Neural progenitor cell (in vitro differentiated cells): ENCODE measurements at regions not wholly inside any gene's neighbourhood (a gene's known extent, or its start where the extent isn't known, plus 50 kb on each side); places are given as distances from the start of the nearest gene placed in this dataset.

Experiments used
- DNase-seq: peaks from one replicate; pipeline ENCODE4 v3.0.0-alpha.2; 2016; ENCODE audit warnings: low spot score
- H2AFZ ChIP-seq: fragments of 200-600 bp; sonication (generic); replicated peaks from 2 replicates; pipeline ENCODE4 v1.6.1; 2016; ENCODE audit warnings: antibody characterized with exemption
- H3F3A ChIP-seq: fragments of 200-600 bp; sonication (generic); 2 replicates; pipeline ENCODE4 v1.6.1; 2016; ENCODE audit warnings: antibody characterized with exemption, low read depth
- H3K27ac ChIP-seq: fragments of 200-600 bp; sonication (generic); 2 replicates; pipeline ENCODE4 v1.5.1; 2016; ENCODE audit warnings: mild to moderate bottlenecking
- H3K27me3 ChIP-seq: fragments of 200-600 bp; sonication (generic); 2 replicates; pipeline ENCODE4 v1.6.1; 2016; ENCODE audit warnings: mild to moderate bottlenecking, moderate library complexity
- H3K36me3 ChIP-seq: fragments of 200-600 bp; sonication (generic); 2 replicates; pipeline ENCODE4 v1.5.1; 2016
- H3K4me1 ChIP-seq: fragments of 200-600 bp; sonication (generic); 2 replicates; pipeline ENCODE4 v1.6.1; 2016; ENCODE audit warnings: mixed run types
- H3K4me2 ChIP-seq: fragments of 200-600 bp; sonication (generic); 2 replicates; pipeline ENCODE4 v1.6.1; 2016
- H3K4me3 ChIP-seq: fragments of 200-600 bp; sonication (generic); 2 replicates; pipeline ENCODE4 v1.5.1; 2016
- H3K79me2 ChIP-seq: fragments of 200-600 bp; sonication (generic); 2 replicates; pipeline ENCODE4 v1.6.1; 2016; ENCODE audit warnings: low read depth
- H3K9ac ChIP-seq: fragments of 200-600 bp; sonication (generic); 2 replicates; pipeline ENCODE4 v1.6.1; 2016
- H3K9me3 ChIP-seq: fragments of 200-600 bp; sonication (generic); 2 replicates; pipeline ENCODE4 v1.5.1; 2016; ENCODE audit warnings: low read depth
- H4K20me1 ChIP-seq: fragments of 200-600 bp; sonication (generic); 2 replicates; pipeline ENCODE4 v1.6.1; 2016; ENCODE audit warnings: low read depth
- H3K27ac Mint-ChIP-seq: 3 replicates; pipeline ENCODE4 v1.8.0; 2021; ENCODE audit warnings: mixed read lengths
- H3K27me3 Mint-ChIP-seq: 2 replicates; pipeline ENCODE4 v1.8.0; 2022; ENCODE audit warnings: low read depth, mild to moderate bottlenecking, inconsistent platforms, moderate library complexity, mixed read lengths; ENCODE audit not compliant: insufficient read depth
- H3K36me3 Mint-ChIP-seq: 3 replicates; pipeline ENCODE4 v1.8.0; 2021; ENCODE audit warnings: mixed read lengths
- H3K4me1 Mint-ChIP-seq: 3 replicates; pipeline ENCODE4 v1.8.0; 2021; ENCODE audit warnings: mixed read lengths
- H3K4me3 Mint-ChIP-seq: 3 replicates; pipeline ENCODE4 v1.8.0; 2021; ENCODE audit warnings: mild to moderate bottlenecking, moderate library complexity, mixed read lengths
- H3K9me3 Mint-ChIP-seq: 3 replicates; pipeline ENCODE4 v1.8.0; 2020; ENCODE audit warnings: mixed read lengths
- CTCF ChIP-seq: fragments of 200-600 bp; sonication (generic); IDR thresholded peaks from 2 replicates; pipeline ENCODE4 v1.5.1; 2017; ENCODE audit warnings: antibody characterized with exemption, mild to moderate bottlenecking
- EZH2 ChIP-seq: fragments of 200-600 bp; sonication (generic); IDR thresholded peaks from 2 replicates; pipeline ENCODE4 v1.6.1; 2017; ENCODE audit warnings: antibody characterized with exemption, mild to moderate bottlenecking, moderate library complexity
- EZH2phosphoT487 ChIP-seq: fragments of 200-600 bp; sonication (generic); IDR thresholded peaks from 2 replicates; pipeline ENCODE4 v1.6.1; 2017; ENCODE audit warnings: antibody characterized with exemption

DNA sequence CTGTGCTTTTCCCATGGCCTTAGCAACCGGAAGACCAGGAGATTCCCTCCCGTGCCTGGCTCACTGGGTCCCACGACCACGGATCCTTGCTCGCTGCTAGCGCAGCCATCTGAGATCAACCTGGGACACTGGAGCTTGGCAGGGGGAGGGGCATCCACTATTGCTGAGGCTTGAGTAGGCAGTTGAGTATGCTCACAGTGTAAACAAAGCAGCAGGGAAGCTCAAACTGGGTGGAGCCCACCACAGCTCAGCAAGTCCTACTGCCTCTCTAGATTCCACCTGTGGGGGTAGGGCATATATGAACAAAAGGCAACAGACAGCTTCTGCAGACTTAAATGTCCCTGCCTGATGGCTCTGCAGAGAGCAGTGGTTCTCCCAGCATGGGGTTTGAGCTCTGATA is 697.0 kb downstream of the SORCS1 start:
- H2AFZ ChIP-seq, result peak overlapping the region; percentile 26
- TF ChIP-seq CTCF (no peak), EZH2 (no peak), EZH2phosphoT487 (no peak)
- no peak for DNase-seq

GRCh38 chr10:106457522-106457921 is 707.0 kb downstream of the SORCS1 start:
- Histone ChIP-seq H3K4me3 (no peak overlapping the region), H3K79me2 (no peaks in the 10 kb centered on the region), H2AFZ (no peak overlapping the region), H3K4me2 (no peak overlapping the region), H3K36me3 (no peaks in the 10 kb centered on the region), H3F3A (no peaks in the 10 kb centered on the region), H3K27me3 (no peaks in the 10 kb centered on the region), H3K4me1 (no peaks in the 10 kb centered on the region), H4K20me1 (no peaks in the 10 kb centered on the region), H3K27ac (no peak overlapping the region), H3K9me3 (no peaks in the 10 kb centered on the region), H3K9ac (no peak overlapping the region)
- no peak for TF ChIP-seq EZH2phosphoT487
- no peak for TF ChIP-seq CTCF
- TF ChIP-seq EZH2, result no peak
- no peak for DNase-seq
- peaks cover 3% of the 10 kb centered on the region for H3K27me3 Mint-ChIP-seq
- no peaks in the 10 kb centered on the region for H3K9me3 Mint-ChIP-seq
- no peak overlapping the region for H3K4me3 Mint-ChIP-seq
- no peaks in the 10 kb centered on the region for H3K36me3 Mint-ChIP-seq
- peaks cover 4% of the 10 kb centered on the region for H3K4me1 Mint-ChIP-seq
- H3K27ac Mint-ChIP-seq, result no peak overlapping the region

More for the DNA sequence above, 697.0 kb downstream of the SORCS1 start:
- H3K36me3 ChIP-seq, result no peaks in the 10 kb centered on the region
- no peaks in the 10 kb centered on the region for H3K79me2 ChIP-seq
- H3F3A ChIP-seq, result no peaks in the 10 kb centered on the region
- no peaks in the 10 kb centered on the region for H4K20me1 ChIP-seq
- Mint-ChIP-seq H3K27ac (no peak overlapping the region), H3K4me3 (no peak overlapping the region), H3K9me3 (peaks cover 2% of the 10 kb centered on the region), H3K4me1 (no peaks in the 10 kb centered on the region), H3K36me3 (no peaks in the 10 kb centered on the region), H3K27me3 (no peaks in the 10 kb centered on the region)
- no peaks in the 10 kb centered on the region for H3K4me1 ChIP-seq
- H3K27ac ChIP-seq, result no peak overlapping the region
- H3K27me3 ChIP-seq, result no peaks in the 10 kb centered on the region
- no peak overlapping the region for H3K4me3 ChIP-seq
- no peaks in the 10 kb centered on the region for H3K9me3 ChIP-seq
- H3K9ac ChIP-seq, result no peak overlapping the region
- no peak overlapping the region for H3K4me2 ChIP-seq

DNA sequence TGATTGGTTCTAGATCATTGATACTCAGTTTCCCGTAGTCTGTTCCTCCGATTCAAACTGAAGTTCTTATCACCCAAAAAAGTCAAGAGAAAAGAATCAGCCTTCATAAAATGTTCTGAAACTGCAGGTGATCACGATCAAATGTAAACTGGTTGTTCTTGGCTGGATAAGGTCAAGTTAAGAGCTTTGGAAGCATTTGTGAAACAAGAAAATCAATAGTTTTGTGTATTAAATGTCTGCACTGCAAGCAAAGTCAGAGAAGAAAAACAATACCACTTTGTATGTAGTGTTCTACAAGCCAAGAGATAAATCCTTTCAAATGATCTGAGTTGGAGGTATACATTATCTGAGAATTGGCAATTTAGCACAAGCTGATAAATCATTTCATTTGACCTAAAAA is 710.3 kb downstream of the SORCS1 start:
- Histone ChIP-seq H2AFZ (no peak overlapping the region), H3K27ac (no peak overlapping the region), H3K4me2 (no peak overlapping the region), H3K9ac (no peak overlapping the region), H3K4me1 (no peaks in the 10 kb centered on the region), H3K79me2 (no peaks in the 10 kb centered on the region), H3K36me3 (no peaks in the 10 kb centered on the region), H4K20me1 (no peaks in the 10 kb centered on the region), H3F3A (no peaks in the 10 kb centered on the region), H3K27me3 (no peaks in the 10 kb centered on the region), H3K4me3 (no peak overlapping the region), H3K9me3 (no peaks in the 10 kb centered on the region)
- Mint-ChIP-seq H3K9me3 (no peaks in the 10 kb centered on the region), H3K4me1 (peaks cover 4% of the 10 kb centered on the region), H3K27me3 (no peaks in the 10 kb centered on the region), H3K4me3 (no peak overlapping the region), H3K27ac (no peak overlapping the region), H3K36me3 (no peaks in the 10 kb centered on the region)
- DNase-seq, result no peak
- no peak for TF ChIP-seq EZH2phosphoT487
- TF ChIP-seq EZH2, result no peak
- no peak for TF ChIP-seq CTCF
